ENCODE measurements at regions not wholly inside any gene's neighbourhood (a gene's known extent, or its start where the extent isn't known, plus 50 kb on each side); places are given as distances from the start of the nearest gene placed in this dataset.

- TF ChIP-seq POLR2A (IDR thresholded peaks at IDR 0.05) (no peak), CTCF (IDR thresholded peaks at IDR 0.05) (no peak), POLR2AphosphoS5 (IDR thresholded peaks at IDR 0.05) (no peak)
Observed at GRCh38 chr9:89768051-89768450, 163.2 kb downstream of the GADD45G start.
